Tongue (tissue), 1 donor: ENCODE measurements at regions not wholly inside any gene's neighbourhood (a gene's known extent, or its start where the extent isn't known, plus 50 kb on each side); places are given as distances from the start of the nearest gene placed in this dataset.
"Not testable (repeated sequence)": the region's sequence is repeated elsewhere in the genome, so short reads cannot be mapped to it uniquely, and the experiment has no call there.

Source experiments
- DNase-seq: peaks from one replicate; pipeline ENCODE4 v3.0.0-alpha.2; 2015

- no peak for DNase-seq
These were observed 282.9 kb downstream of the ALG10 start for GRCh38 chr12:34305176-34305575.

GRCh38 chr12:34306133-34306830, 284.0 kb downstream of the ALG10 start:
- DNase-seq = no peak

DNA sequence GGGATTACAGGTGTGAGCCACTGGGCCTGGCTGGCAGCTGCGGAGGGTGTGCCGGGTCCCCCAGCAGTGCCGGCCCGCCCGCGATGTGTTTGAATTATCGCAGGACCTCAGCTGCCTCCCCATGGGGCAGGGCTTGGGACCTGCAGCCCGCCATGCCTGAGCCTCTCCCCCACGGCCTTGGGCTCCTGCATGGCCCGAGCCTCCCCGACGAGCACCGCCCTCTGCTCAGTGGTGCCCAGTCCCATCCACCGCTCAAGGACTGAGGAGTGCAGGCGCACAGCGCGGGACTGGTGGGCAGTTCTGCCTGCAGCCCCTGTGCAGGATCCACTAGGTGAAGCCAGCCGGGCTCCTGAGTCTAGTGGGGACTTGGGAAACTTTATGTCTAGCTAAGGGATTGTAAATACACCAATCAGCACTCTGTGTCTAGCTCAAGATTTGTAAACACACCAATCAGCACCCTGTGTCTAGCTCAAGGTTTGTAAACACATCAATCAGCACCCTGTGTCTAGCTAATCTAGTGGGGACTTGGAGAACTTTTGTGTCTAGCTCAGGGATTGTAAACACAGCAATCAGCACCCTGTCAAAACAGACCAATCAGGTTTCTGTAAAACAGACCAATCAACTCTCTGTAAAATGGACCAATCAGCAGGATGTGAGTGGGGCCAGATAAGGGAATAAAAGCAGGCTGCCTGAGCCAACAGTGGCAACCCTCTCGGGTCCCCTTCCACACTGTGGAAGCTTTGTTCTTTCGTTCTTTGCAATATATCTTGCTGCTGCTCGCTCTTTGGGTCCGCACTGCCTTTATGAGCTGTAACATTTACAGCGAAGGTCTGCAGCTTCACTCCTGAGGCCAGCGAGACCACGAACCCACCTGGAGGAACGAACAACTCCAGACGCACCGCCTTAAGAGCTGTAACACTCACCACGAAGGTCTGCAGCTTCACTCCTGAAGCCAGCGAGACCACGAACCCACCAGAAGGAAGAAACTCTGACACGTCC, 287.8 kb downstream of the ALG10 start:
- not testable (repeated sequence) for DNase-seq

GRCh38 chr12:34311337-34311736, 289.0 kb downstream of the ALG10 start:
- no peak for DNase-seq

GRCh38 chr12:34327671-34328070, 305.4 kb downstream of the ALG10 start:
- DNase-seq = no peak

DNA sequence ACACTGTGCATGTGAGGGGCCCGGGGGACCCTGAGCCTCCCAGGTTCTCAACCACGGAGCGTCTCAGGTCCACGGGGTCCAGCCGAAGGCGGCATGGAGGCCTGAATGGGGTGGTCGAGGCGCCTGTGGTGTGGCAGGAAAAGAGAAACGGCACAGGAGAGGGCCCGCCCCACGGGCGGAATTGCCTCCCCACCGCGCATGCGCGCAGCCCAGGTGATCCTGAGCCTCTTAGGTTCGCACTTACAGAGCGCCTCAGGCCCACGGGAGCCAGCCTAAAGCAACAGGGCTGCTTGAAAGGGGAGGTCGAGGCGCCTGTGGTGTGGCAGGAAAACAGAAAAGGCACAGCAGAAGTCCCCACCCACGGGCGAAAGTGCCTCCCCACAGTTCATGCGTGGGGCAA, 311.0 kb downstream of the ALG10 start:
- no peak for DNase-seq

DNA sequence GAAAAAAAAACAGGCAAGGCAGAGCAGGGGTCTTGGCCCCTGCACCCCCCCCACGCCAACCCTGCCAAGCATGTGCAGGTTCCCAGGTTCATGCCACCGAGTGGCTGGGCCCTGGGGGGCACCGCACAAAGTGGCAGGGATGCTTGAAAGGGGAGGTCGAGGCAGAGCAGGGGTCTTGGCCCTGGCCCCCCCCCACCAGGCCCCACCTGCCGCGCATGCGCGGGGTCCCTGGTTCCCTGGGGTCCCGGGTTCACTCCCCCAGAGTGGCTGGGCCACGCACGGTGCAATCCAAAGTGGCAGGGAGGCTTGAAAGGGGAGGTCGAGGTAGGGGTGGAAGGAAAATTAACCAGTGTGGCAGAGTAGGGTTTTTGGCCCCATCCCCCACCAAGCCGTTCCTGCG, 312.2 kb downstream of the ALG10 start:
- DNase-seq = no peak

GRCh38 chr12:34334953-34335743, 312.9 kb downstream of the ALG10 start:
- DNase-seq = no peak

- DNase-seq = no peak
These were observed 313.5 kb downstream of the ALG10 start for GRCh38 chr12:34335819-34336262.

DNA sequence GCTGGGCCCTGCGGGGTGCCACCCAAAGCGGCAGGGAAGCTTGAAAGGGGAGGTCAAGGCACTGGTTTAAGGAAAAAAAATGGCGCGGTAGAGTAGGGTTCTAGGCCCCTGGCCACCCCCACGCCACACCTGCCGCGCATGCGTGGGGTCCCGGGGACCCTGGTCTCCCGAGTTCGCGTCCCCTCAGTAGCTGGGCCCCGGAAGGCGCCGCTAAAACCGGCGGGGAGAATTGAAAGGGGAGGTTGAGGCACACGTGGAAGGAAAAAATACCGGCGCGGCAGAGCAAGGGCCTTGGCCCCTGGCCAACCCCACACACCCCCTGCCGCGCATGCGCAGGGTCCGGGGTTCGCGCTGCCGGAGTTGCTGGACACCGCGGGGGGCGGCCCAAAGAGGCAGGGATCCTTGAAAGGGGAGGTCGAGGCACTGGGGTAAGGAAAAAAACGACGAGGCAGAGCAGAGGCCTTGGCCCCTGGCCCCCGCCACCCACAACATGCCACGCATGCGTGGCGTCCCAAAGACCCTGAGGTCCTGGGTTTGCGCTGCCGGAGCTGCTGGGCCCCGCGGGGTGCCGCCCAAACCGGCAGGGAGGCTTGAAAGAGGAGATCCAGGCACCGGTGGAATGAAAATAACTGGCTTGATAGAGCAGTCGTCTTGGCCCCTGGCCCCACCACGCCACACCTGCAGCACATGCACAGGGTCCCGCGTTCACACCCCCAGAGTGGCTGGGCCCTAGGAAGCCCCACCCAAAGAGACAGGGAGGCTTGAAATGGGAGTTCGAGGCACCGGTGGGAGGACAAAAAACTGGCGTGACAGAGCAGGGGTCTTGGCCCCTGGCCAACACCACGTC, 314.5 kb downstream of the ALG10 start:
- no peak for DNase-seq

- DNase-seq = no peak
These were observed 316.5 kb downstream of the ALG10 start for GRCh38 chr12:34338751-34339150.

DNA sequence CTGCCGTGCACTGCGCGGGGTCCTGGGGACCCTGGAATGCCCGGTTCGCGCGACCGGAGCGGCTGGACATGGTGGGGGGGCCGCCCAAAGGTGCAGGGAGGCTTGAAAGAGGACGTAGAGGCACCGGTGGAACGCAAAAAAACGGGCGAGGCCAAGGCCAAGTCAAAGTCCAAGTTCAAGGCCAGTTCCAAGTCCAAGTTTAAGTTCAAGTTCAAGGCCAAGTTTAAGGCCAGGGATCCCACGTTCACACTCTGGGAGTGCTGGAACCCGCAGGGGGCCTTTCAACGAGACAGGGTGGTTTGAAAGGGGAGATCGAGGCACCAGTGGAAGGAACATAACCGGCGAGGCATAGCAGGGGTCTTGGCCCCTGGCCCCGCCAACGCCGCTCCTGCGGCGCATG, 317.6 kb downstream of the ALG10 start:
- no peak for DNase-seq

DNA sequence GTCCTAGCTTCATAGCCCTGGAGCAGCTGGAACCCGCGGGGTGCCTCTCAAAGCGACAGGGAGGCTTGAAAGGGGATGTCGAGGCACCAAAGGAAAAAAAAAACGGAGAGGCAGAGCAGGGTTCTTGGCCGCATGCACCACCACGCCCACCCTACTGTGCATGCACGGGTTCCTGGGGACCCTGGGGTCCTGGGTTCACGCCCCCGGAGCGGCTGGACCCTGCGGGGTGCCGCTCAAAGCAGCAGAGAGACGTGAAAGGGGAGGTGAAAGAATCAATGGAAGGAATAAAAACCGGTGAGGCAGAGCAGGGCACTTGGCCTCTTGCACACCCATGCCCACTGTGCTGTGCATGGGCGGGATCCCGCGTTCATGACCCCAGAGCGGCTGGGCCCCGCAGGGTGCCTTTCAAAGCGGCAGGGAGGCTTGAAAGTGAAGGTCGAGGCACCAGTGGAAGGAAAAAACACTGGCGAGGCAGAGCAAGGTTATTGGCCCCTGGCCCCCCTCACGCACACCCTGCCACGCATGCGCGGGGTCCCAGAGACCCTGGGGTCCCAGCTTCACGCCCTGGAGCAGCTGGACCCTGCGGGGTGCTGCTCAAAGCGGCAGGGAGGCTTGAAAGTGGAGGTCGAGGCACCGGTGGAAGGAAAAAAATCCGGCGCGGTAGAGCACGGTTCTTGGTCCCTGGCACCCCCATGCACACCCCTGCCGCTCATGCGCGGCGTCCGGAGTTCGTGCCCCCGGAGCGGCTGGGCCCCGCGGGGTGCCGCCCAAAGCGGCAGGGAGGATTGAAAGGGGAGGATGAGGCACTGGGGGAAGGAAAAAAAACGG, 318.5 kb downstream of the ALG10 start:
- no peak for DNase-seq

DNA sequence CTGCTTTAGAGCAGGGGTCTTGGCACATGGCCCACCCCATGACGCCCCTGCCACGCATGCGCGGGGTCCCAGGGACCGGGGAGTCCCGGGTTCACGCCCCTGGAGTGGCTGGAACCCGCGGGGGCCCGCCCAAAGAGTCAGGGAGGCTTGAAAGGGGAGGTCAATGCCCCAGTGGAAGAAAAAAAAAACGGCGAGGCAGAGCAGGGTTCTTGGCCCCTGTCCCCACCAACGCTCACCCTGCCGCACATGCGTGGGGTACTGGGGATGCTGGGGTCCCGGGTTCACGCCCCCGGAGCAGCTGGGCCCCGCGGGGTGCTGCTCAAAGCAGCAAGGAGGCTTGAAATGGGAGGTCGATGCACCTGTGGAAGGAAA, 319.1 kb downstream of the ALG10 start:
- no peak for DNase-seq

- DNase-seq = no peak
These were observed 319.8 kb downstream of the ALG10 start for GRCh38 chr12:34342048-34342447.

- no peak for DNase-seq
These were observed 321.0 kb downstream of the ALG10 start for GRCh38 chr12:34343345-34343744.

GRCh38 chr12:34343766-34344165, 321.5 kb downstream of the ALG10 start:
- DNase-seq = no peak

- no peak for DNase-seq
These were observed 322.7 kb downstream of the ALG10 start for GRCh38 chr12:34344851-34345522.

GRCh38 chr12:34345801-34346200, 323.5 kb downstream of the ALG10 start:
- DNase-seq = no peak

- no peak for DNase-seq
These were observed 324.2 kb downstream of the ALG10 start for GRCh38 chr12:34346372-34347034.
